Kidney (tissue), 13 donors: ENCODE measurements at regions not wholly inside any gene's neighbourhood (a gene's known extent, or its start where the extent isn't known, plus 50 kb on each side); places are given as distances from the start of the nearest gene placed in this dataset.

ENCODE experiments used
- DNase-seq, 5 donors: peaks; one replicate each; pipeline ENCODE4 v3.0.0-alpha.2; 2013 to 2020
- FAIRE-seq: peaks from 2 replicates; lab custom pipeline; 2012; peaks lifted over from hg19 to GRCh38; lab: Jason Lieb, UNC
- H3K27ac ChIP-seq, 2 donors: one replicate each; pipeline ENCODE4 v1.7.0; 2013; ENCODE audit warnings: low read depth in 2 of 2, low read length in 2 of 2, inconsistent platforms in 1 of 2
- H3K27me3 ChIP-seq: one replicate; pipeline ENCODE4 v1.7.1; 2013; ENCODE audit warnings: low read length, inconsistent platforms; ENCODE audit not compliant: control insufficient read depth, insufficient read depth
- H3K36me3 ChIP-seq, 3 donors: one replicate each; pipeline versions ENCODE4 v1.7.0 to v1.7.1; 2013; ENCODE audit warnings: low read length in 3 of 3, control low read depth in 1 of 3, inconsistent platforms in 1 of 3; ENCODE audit not compliant: insufficient read depth in 3 of 3, control insufficient read depth in 2 of 3
- H3K4me1 ChIP-seq, 3 donors: one replicate each; pipeline versions ENCODE4 v1.7.0 to v1.7.1; 2013; ENCODE audit warnings: low read length in 3 of 3, inconsistent platforms in 1 of 3, low read depth in 1 of 3; ENCODE audit not compliant: control insufficient read depth in 2 of 3, insufficient read depth in 2 of 3
- H3K4me3 ChIP-seq, 3 donors: one replicate each; pipeline versions ENCODE4 v1.7.0 to v1.8.1; 2013; ENCODE audit warnings: low read length in 3 of 3, control low read depth in 1 of 3, inconsistent platforms in 1 of 3
- H3K9ac ChIP-seq, 3 donors: one replicate each; pipeline versions ENCODE4 v1.7.0 to v1.7.1; 2013; ENCODE audit warnings: low read length in 3 of 3, control low read depth in 1 of 3, inconsistent platforms in 1 of 3
- H3K9me3 ChIP-seq, 3 donors: one replicate each; pipeline versions ENCODE4 v1.7.0 to v1.7.1; 2013; ENCODE audit warnings: low read length in 3 of 3, control low read depth in 1 of 3, inconsistent platforms in 1 of 3; ENCODE audit not compliant: control insufficient read depth in 2 of 3, insufficient read depth in 1 of 3
- CTCF ChIP-seq: IDR thresholded peaks from 3 replicates; pipeline ENCODE4 v1.5.1; 2012; ENCODE audit warnings: mild to moderate bottlenecking, moderate library complexity, borderline replicate concordance; ENCODE audit not compliant: insufficient read depth; ENCODE audit errors: extremely low read depth
- intact Hi-C: fragments of 100-400 bp; cut with DNase I; formaldehyde crosslinking; loops from one replicate; pipeline ENCODE4 v1.11.1; 2022
- donor health status: control.
- donor health status: control.
- donor health status: control.
- donor health status: control.
- donor health status: control.
- donor health status: DM: yes; HTN: yes; CAD: no.
- donor health status: Normal renal cell carcinoma (clear cell type).

- no peaks in the 10 kb centered on the region for H3K36me3 ChIP-seq
- H3K9ac ChIP-seq = no peak overlapping the region
- H3K4me1 ChIP-seq = no peaks in the 10 kb centered on the region
- DNase-seq (no peak), FAIRE-seq (no peak)
- no peak for TF ChIP-seq CTCF
- intact Hi-C loops = no loop called here
- no peak overlapping the region for H3K4me3 ChIP-seq
- H3K27me3 ChIP-seq = no peaks in the 10 kb centered on the region
- peaks cover 0 to 4% (median 0%) of the 10 kb centered on the region in 3 donors for H3K9me3 ChIP-seq
- no peak overlapping the region for H3K27ac ChIP-seq
Observed at GRCh38 chr5:18517641-18518380, 883.6 kb downstream of the TAF11L14 start.

GRCh38 chr5:18523380-18523779, 889.1 kb downstream of the TAF11L14 start:
- H3K9me3 ChIP-seq = peaks cover 0 to 4% (median 0%) of the 10 kb centered on the region in 3 donors
- DNase-seq (no peak), FAIRE-seq (no peak)
- H3K4me3 ChIP-seq = no peak overlapping the region
- no peaks in the 10 kb centered on the region for H3K4me1 ChIP-seq
- intact Hi-C loops = no loop called here
- no peak overlapping the region for H3K9ac ChIP-seq
- H3K36me3 ChIP-seq = no peaks in the 10 kb centered on the region
- H3K27me3 ChIP-seq = no peaks in the 10 kb centered on the region
- H3K27ac ChIP-seq = no peak overlapping the region
- no peak for TF ChIP-seq CTCF

GRCh38 chr5:18526792-18527405, 892.6 kb downstream of the TAF11L14 start:
- intact Hi-C loops = no loop called here
- TF ChIP-seq CTCF = no peak
- H3K27ac ChIP-seq = no peak overlapping the region
- no peaks in the 10 kb centered on the region for H3K36me3 ChIP-seq
- no peak for FAIRE-seq
- DNase-seq = no peak
- no peak overlapping the region for H3K4me3 ChIP-seq
- H3K9ac ChIP-seq = no peak overlapping the region
- H3K9me3 ChIP-seq = no peaks in the 10 kb centered on the region
- no peaks in the 10 kb centered on the region for H3K27me3 ChIP-seq
- no peaks in the 10 kb centered on the region for H3K4me1 ChIP-seq
